ENCODE measurements at regions not wholly inside any gene's neighbourhood (a gene's known extent, or its start where the extent isn't known, plus 50 kb on each side); places are given as distances from the start of the nearest gene placed in this dataset.
"Not testable (repeated sequence)": the region's sequence is repeated elsewhere in the genome, so short reads cannot be mapped to it uniquely, and the experiment has no call there.

- no peak for DNase-seq
These were observed 151.6 kb downstream of the MREG start for GRCh38 chr2:215861607-215862350.

- DNase-seq = no peak
These were observed 157.3 kb downstream of the MREG start for GRCh38 chr2:215856080-215856479.

- not testable (repeated sequence) for DNase-seq
These were observed 158.0 kb downstream of the MREG start for GRCh38 chr2:215855308-215855707.

- DNase-seq = no peak
These were observed 159.3 kb downstream of the MREG start for GRCh38 chr2:215854008-215854407.

GRCh38 chr2:215851696-215852095 is 161.7 kb downstream of the MREG start:
- DNase-seq = no peak

GRCh38 chr2:215851082-215851481 is 162.3 kb downstream of the MREG start:
- DNase-seq = no peak

- DNase-seq = no peak
These were observed 163.0 kb downstream of the MREG start for GRCh38 chr2:215850380-215850779.

- DNase-seq = no peak
These were observed 163.6 kb downstream of the MREG start for GRCh38 chr2:215849771-215850170.

GRCh38 chr2:215848698-215849097 is 164.7 kb downstream of the MREG start:
- no peak for DNase-seq

GRCh38 chr2:215848146-215848545 is 165.2 kb downstream of the MREG start:
- no peak for DNase-seq

- DNase-seq = no peak
These were observed 165.6 kb downstream of the MREG start for GRCh38 chr2:215847718-215848117.

- no peak for DNase-seq
These were observed 166.3 kb downstream of the MREG start for GRCh38 chr2:215847056-215847455.

GRCh38 chr2:215845839-215846586 is 167.3 kb downstream of the MREG start:
- DNase-seq = no peak

- DNase-seq = no peak
These were observed 169.8 kb downstream of the MREG start for GRCh38 chr2:215843579-215843978.

- DNase-seq = no peak
These were observed 172.1 kb downstream of the MREG start for GRCh38 chr2:215841175-215841816.

GRCh38 chr2:215839816-215840215 is 173.5 kb downstream of the MREG start:
- DNase-seq = no peak

- DNase-seq = no peak
These were observed 174.0 kb downstream of the MREG start for GRCh38 chr2:215839309-215839708.

- no peak for DNase-seq
These were observed 176.5 kb downstream of the MREG start for GRCh38 chr2:215836881-215837280.

- DNase-seq = no peak
These were observed 177.7 kb downstream of the MREG start for GRCh38 chr2:215835657-215836056.

GRCh38 chr2:215835231-215835630 is 178.1 kb downstream of the MREG start:
- no peak for DNase-seq

GRCh38 chr2:215833531-215834162 is 179.7 kb downstream of the MREG start:
- DNase-seq = no peak

GRCh38 chr2:215832791-215833190 is 180.6 kb downstream of the MREG start:
- DNase-seq = no peak

- DNase-seq = no peak
These were observed 181.9 kb downstream of the MREG start for GRCh38 chr2:215831296-215831913.
